ENCODE measurements at regions not wholly inside any gene's neighbourhood (a gene's known extent, or its start where the extent isn't known, plus 50 kb on each side); places are given as distances from the start of the nearest gene placed in this dataset.
"Not testable (repeated sequence)": the region's sequence is repeated elsewhere in the genome, so short reads cannot be mapped to it uniquely, and the experiment has no call there.

DNA sequence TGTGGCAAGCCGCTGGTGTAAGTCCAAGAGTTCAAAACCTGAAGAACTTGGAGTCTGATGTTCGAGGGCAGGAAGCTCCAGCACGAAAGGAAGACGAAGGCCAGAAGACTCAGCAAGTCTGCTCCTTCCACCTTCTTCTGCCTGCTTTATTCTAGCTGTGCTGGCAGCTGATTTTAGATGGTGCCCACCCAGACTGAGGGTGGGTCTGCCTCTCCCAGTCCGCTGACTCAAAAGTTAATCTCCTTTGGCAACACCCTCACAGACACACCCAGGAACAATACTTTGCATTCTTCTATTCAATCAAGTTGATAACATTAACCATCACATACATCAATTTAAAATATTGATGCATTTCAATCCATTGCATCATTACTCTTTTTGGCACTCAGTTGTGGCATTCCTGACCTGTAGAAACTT is 373.1 kb downstream of the CDH10 start:
- not testable (repeated sequence) for DNase-seq

DNA sequence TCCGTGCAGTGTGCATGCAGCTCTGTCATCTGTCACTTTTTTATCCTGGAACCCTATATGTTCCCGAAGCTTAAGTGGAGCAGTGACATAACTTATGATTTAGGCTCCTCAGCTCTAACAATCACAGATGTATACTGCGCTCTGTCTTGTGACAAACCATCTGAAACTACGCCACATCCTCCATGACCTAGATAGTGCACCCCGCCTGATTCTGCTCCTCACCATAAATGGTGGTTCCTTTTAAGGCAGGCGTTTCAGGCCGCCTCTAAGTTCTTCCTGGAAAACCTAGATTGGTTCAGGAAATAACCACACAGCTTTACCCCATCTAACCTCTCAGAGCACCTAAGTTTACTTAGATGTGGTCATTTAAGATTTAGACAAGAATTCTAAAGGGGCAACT is 372.0 kb downstream of the CDH10 start:
- no peak for DNase-seq

- no peak for DNase-seq
These were observed 364.6 kb downstream of the CDH10 start for GRCh38 chr5:24280215-24280614.

DNA sequence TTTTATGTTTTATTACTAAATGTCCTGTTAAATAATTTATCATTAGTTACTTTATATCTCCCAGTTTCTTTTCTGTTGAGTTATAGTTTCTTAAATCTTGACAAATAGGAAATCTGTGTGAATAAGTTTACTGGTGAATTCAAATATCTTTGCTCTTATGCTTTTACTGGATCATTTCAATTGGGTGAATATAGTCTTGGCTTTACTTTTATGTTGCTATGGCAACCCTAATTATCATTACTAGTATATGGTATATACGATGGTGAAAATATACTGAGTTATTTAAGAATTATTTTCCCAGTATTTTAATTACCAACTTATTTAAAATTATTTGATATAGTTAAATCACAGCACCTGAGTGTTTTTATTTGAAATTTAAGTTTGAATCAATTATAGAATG is 363.0 kb downstream of the CDH10 start:
- no peak for DNase-seq

DNA sequence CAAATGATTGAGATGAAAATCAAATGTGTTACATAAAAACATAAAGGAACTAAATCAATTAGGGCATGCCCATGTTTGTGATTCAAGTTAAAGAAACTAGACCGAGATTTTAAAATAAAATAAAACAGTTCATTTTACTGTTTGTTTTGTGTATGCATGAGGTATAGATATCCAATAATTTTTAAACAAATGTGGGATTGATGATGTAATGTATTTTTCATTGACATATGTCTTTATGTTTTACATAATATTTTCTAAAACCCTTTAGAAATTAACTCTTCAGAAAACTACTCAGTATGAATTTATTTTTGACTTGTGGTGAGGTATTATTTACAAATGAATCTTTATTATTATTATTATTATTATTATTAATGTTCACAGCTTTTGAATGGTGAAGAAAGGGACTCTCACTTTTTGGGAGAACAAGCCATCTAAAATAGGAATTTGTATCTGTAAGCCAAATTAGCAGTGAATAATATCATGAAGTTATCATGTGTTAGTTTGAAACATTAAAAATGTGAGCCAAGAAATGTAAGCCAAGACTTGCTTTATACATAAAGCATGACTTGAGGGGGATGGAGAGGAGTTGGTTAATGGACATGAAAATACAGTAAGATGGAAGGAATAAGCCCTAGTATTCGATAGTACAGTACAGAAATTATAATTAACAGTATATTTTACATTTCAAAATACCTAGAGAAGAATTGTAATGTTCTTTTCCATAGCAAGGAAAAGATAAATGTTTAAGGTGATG is 355.0 kb downstream of the CDH10 start:
- DNase-seq = no peak

DNA sequence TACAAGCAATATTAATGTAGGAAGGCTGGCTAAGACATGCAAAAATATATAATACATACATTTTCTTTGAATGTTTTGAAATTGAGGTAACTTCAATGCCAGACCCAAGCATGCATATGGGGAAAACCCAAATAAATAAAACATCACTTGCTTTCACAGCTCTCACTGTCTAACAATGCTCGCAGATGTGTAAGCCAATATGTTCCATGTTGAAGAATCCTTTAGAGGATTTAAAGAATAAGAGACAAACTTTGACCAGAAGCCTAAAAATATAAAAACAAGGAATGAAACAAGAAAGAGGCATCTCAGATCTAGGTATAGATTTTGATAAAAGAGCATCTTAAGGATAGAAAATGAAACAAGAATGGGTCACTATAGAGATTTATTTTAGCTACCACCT is 354.2 kb downstream of the CDH10 start:
- DNase-seq = no peak

DNA sequence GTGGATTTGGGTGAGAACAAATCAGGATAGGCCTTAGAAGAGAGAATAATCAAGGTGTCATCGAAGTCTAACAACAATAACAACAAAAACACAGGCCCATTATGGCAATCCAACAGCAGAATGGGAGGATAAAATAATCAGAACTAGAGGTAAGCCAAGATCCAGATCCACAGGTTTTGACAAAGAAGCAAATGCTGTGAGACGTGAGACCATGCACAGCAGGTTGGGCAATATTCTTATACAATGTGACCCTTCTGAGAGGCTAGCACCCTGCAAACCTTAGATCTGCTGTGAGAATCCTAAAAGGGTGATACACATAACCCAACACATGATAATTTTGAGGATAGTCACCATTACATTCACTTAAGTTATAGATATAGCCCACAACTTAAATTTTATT is 352.9 kb downstream of the CDH10 start:
- DNase-seq = no peak

GRCh38 chr5:24294333-24294732 is 350.4 kb downstream of the CDH10 start:
- no peak for DNase-seq

DNA sequence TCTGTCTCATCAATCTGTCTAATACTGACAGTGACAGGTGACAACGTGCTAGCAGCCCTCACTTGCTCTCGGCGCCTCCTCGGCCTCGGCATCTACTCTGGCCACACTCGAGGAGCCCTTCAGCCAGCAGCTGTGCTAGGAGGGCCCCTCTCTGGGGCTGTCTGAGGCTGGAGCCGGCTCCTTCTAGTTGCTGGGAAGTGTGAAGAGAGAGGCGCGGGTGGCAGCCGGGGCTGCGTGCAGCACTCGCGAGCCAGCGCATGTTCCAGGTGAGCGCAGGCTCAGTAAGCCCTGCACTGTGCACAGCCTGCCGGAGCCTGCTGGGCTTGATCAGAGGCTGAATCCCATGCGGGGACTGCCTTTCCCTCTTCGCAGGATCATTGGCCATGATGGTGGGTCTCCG is 330.7 kb downstream of the CDH10 start:
- DNase-seq = no peak

- DNase-seq = no peak
These were observed 324.1 kb downstream of the CDH10 start for GRCh38 chr5:24320643-24321042.

DNA sequence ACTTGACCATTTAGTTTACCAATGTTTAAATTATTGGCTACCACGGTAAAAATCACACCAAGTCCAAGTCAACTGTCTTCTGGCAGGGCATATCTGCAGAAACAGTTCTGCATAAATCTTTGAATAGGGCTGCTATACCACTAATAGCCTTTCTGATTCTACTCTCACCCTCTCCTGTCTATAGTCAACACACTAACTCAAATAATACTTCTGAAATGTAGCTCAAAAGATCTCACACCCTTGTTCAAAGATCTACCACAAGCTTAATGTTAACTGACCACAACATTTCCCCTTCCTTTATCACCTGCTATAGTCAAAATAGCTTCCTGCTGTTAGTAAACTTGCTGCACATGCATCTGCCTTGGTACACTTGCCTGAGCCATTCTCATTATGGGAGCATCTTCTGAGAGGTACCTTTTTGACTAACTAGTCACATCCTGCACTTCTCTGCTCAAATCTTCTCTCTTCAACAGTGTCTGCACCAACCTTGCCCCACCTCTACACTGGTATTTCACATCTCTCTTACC is 319.4 kb downstream of the CDH10 start:
- no peak for DNase-seq

DNA sequence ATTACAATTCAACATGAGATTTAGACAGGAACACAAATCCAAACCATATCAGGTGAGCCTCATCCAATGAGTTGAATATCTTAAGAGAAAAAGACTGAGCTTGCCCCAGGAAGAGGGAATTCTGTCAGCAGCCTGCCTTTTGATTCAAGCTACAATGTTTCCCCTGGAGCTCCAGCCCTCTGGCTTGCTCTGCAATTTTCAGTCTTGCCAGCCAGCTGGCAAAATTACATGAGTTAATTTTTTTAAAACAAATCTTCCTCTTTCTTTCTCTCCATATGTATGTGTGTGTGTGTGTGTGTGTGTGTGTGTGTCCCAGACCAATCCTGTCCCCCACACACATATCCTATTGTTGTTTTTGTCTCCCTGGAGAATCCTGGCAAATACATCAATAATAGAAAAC is 313.2 kb downstream of the CDH10 start:
- no peak for DNase-seq

DNA sequence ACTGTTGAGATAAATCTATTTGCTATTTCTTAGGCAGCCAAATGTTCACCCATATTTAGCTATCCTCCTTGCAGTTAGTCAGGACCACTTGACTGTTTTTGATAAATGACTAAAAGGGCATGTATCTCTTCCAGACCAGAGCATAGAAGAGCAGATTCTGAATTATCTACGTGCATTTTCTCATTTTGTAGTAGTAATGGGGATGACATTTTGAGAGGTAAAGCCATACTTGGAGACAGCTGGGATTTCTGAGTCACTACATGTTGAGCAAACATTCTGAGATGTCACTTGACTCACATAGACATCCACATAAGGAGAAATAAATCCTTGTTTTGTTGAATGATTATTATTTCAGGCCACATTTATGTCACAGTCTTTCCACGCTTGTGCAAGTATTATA is 297.6 kb downstream of the CDH10 start:
- DNase-seq = no peak

GRCh38 chr5:24351285-24351684 is 293.5 kb downstream of the CDH10 start:
- no peak for DNase-seq

- DNase-seq = no peak
These were observed 291.8 kb downstream of the CDH10 start for GRCh38 chr5:24353016-24353415.

DNA sequence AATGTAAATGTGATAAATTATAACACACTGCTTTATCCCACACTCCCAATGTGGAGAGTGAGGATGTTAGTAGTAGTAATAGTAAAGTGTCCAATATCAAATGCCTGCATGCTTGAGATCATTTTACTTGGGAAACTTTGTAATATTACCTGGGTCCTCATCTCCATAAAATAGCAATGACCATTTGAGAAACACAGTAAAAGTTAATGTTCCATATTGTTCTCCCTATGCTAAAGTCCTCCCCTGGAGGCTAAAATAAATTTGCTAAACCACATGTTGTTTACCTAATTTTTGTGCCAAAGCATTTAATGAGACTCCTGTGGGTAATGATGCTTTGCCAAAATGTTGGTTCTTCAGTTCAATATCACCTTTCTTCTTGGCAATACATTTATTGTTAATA is 291.2 kb downstream of the CDH10 start:
- DNase-seq = no peak

DNA sequence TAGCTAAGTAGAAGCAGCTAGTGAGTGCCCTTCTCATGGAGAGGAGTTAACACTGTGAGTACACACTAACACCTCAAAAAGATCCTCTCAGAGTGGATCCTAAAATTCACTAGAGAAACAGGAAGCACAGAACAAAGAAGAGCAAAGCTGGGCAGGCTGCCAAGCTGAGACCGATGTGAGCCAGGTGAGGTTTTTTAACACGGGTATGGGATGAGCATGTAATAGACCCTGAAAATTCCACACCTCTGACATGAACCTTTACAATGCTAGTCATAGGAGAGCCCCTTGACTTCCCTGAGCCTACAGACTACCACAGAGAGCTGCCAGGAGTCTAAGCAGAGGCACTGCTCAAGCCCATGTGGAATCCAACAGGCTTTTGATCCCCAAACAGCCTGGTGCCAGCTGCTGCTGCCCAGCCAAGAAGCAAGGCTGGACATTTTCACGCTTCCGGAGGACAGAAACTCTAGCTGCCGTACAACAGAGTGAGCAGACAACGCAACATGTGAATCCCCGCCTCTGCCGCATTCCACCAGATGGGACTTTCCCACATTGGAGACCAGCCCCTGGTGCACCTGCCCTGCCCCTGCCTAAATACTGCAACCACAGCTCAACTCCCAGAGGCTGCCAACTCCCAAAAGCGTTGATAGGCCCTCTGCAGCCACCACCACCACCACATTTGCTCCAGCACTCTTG is 280.8 kb downstream of the CDH10 start:
- no peak for DNase-seq

DNA sequence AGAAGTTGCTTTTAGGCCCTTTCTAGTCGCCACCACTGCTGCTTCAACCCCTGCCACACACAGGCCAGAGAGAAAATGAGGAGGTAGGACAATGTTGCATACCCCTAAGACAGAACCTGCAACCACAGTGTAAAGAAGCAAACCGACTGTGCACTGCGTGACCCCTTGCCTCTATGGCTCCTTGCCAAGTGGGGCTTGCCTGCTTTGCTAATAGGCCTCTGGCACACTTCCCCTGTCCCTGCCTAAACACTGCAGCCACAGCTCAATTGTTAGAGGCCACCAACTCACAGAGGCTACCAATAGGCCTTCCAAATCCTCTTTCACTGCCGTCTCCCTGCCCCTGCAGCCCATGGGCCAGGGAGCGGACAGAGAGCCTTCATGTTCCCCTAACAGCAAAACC is 280.1 kb downstream of the CDH10 start:
- no peak for DNase-seq

DNA sequence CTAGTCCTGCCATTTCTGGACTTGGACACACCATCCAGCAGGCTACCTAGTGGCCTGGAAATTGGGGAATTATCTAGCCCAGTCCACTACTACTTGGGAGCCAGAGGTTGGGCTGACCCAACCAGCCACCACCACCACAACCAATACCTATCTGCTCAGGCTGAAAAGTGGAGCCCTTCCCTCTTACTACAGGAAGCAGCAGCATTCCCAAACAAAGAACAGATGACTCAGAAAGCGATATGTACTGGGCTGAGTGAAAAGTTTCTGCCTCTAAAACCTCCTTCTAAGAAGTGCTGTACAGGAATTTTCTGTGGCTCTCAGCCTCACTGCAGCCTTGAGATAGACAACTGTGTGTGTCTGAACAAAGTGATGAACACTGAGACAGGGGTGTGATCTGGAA is 279.4 kb downstream of the CDH10 start:
- DNase-seq = no peak

DNA sequence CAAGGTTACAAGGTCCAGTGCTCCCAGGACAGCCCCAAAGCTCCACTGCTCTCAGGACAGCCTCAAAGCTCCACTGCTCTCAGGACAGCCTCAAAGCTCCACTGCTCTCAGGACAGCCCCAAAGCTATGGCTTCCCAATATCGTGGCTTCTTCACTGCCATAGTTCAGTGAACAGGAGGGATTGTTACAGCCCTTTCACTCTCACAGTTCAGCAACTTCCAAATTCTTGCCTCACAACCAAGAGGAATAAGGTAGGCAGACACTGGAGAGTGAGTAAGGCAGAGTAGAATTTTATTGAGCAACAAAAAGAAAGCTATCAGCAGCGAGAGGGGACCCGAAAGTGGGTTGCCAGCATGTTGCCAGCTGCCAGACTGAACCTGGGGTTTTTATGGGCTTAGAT is 277.6 kb downstream of the CDH10 start:
- no peak for DNase-seq

GRCh38 chr5:24368115-24368514 is 276.7 kb downstream of the CDH10 start:
- DNase-seq = no peak

- DNase-seq = no peak
These were observed 268.6 kb downstream of the CDH10 start for GRCh38 chr5:24376210-24376609.

GRCh38 chr5:24376616-24377015 is 268.2 kb downstream of the CDH10 start:
- no peak for DNase-seq

GRCh38 chr5:24381861-24382489 is 262.8 kb downstream of the CDH10 start:
- no peak for DNase-seq
